ENCODE measurements at regions not wholly inside any gene's neighbourhood (a gene's known extent, or its start where the extent isn't known, plus 50 kb on each side); places are given as distances from the start of the nearest gene placed in this dataset.

DNA sequence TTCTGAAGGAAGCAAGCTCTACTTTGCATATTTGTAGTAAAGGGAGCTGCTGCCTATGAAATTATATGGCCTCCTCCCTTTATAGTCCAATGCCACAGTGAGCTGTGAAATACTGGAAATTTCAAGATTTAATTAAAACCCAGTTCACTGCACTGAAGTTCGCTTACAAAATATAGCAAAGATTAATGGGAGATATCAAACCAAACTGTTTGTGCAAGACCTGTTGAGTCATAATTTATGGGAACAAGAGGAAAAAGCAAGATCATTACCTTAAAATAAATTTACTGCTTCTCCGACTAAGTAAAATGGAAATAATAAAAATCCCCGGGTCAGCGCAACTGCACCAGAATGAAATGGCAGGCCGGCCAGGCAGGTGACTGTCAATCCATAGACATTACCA, 215.5 kb upstream of the RAB6C start:
- no peaks in the 10 kb centered on the region for H4K20me1 ChIP-seq (ENCODE audit: low read depth)
- Mint-ChIP-seq H3K9me3 (no peaks in the 10 kb centered on the region), H3K27ac (no peak overlapping the region), H3K4me3 (no peak overlapping the region), H3K4me1 (peaks cover 30% of the 10 kb centered on the region), H3K27me3 (ENCODE audit: insufficient read depth, low read depth) (peaks cover 2% of the 10 kb centered on the region), H3K36me3 (no peaks in the 10 kb centered on the region)
- peaks cover 8% of the 10 kb centered on the region for H3K4me1 ChIP-seq
- H3K36me3 ChIP-seq = no peaks in the 10 kb centered on the region
- H3K4me3 ChIP-seq = no peak overlapping the region
- no peaks in the 10 kb centered on the region for H3K27me3 ChIP-seq
- no peaks in the 10 kb centered on the region for H3K79me2 ChIP-seq (ENCODE audit: low read depth)
- no peak for DNase-seq (ENCODE audit: low spot score)
- no peaks in the 10 kb centered on the region for H3K9me3 ChIP-seq (ENCODE audit: low read depth)
- no peaks in the 10 kb centered on the region for H3F3A ChIP-seq (ENCODE audit: low read depth)
- TF ChIP-seq EZH2 (IDR thresholded peaks at IDR 0.05) = no peak
- TF ChIP-seq, protein P1, sequence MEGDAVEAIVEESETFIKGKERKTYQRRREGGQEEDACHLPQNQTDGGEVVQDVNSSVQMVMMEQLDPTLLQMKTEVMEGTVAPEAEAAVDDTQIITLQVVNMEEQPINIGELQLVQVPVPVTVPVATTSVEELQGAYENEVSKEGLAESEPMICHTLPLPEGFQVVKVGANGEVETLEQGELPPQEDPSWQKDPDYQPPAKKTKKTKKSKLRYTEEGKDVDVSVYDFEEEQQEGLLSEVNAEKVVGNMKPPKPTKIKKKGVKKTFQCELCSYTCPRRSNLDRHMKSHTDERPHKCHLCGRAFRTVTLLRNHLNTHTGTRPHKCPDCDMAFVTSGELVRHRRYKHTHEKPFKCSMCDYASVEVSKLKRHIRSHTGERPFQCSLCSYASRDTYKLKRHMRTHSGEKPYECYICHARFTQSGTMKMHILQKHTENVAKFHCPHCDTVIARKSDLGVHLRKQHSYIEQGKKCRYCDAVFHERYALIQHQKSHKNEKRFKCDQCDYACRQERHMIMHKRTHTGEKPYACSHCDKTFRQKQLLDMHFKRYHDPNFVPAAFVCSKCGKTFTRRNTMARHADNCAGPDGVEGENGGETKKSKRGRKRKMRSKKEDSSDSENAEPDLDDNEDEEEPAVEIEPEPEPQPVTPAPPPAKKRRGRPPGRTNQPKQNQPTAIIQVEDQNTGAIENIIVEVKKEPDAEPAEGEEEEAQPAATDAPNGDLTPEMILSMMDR (IDR thresholded peaks at IDR 0.05) = no peak
- no peak overlapping the region for H3K9ac ChIP-seq
- no peak overlapping the region for H3K4me2 ChIP-seq
- no peak overlapping the region for H3K27ac ChIP-seq
- no peak overlapping the region for H2AFZ ChIP-seq (replicated peaks)

GRCh38 chr2:129764376-129765325, 214.8 kb upstream of the RAB6C start:
- H3K27me3 Mint-ChIP-seq (ENCODE audit: insufficient read depth, low read depth) = peaks cover 2% of the 10 kb centered on the region
- peak overlapping the region; percentile 24 for H3K4me3 Mint-ChIP-seq
- H3K27me3 ChIP-seq = no peaks in the 10 kb centered on the region
- no peaks in the 10 kb centered on the region for H3F3A ChIP-seq (ENCODE audit: low read depth)
- no peak for TF ChIP-seq EZH2phosphoT487 (IDR thresholded peaks at IDR 0.05)
- TF ChIP-seq EZH2 (IDR thresholded peaks at IDR 0.05) = no peak
- TF ChIP-seq, protein P1 (IDR thresholded peaks at IDR 0.05) = no peak
- H3K27ac Mint-ChIP-seq = no peak overlapping the region
- H3K9me3 ChIP-seq (ENCODE audit: low read depth) = no peaks in the 10 kb centered on the region
- no peaks in the 10 kb centered on the region for H3K36me3 ChIP-seq
- H3K4me1 ChIP-seq = peaks cover 8% of the 10 kb centered on the region
- no peak overlapping the region for H3K27ac ChIP-seq
- H3K9ac ChIP-seq = no peak overlapping the region
- H4K20me1 ChIP-seq (ENCODE audit: low read depth) = no peaks in the 10 kb centered on the region
- H3K36me3 Mint-ChIP-seq = no peaks in the 10 kb centered on the region
- peaks cover 33% of the 10 kb centered on the region for H3K4me1 Mint-ChIP-seq
- H3K4me3 ChIP-seq = no peak overlapping the region
- no peak overlapping the region for H3K4me2 ChIP-seq
- no peak for DNase-seq (ENCODE audit: low spot score)
- H3K79me2 ChIP-seq (ENCODE audit: low read depth) = no peaks in the 10 kb centered on the region
- H2AFZ ChIP-seq (replicated peaks) = no peak overlapping the region
- no peaks in the 10 kb centered on the region for H3K9me3 Mint-ChIP-seq

DNA sequence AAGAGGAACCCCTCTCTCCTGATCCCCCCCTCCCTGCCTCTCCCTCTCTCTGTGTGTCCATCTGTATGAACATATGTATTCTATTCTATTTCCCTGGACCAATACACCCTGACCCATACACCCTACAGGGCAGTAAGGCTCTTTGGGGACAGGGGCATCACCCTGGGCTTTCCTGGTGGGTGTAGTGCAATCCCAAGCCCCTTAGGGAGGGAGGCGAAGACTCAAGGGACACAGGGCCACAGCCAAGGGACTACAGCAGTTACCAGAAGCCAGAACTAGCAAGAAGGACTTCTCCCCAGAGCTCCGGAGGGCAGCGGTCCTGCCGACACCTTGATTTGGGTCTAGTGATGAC, 214.2 kb upstream of the RAB6C start:
- peaks cover 8% of the 10 kb centered on the region for H3K4me1 ChIP-seq
- H3F3A ChIP-seq (ENCODE audit: low read depth) = no peaks in the 10 kb centered on the region
- Mint-ChIP-seq H3K4me3 (no peak overlapping the region), H3K4me1 (peaks cover 33% of the 10 kb centered on the region), H3K9me3 (no peaks in the 10 kb centered on the region), H3K27ac (no peak overlapping the region), H3K36me3 (no peaks in the 10 kb centered on the region), H3K27me3 (ENCODE audit: insufficient read depth, low read depth) (peaks cover 2% of the 10 kb centered on the region)
- no peak overlapping the region for H3K27ac ChIP-seq
- no peaks in the 10 kb centered on the region for H3K27me3 ChIP-seq
- H2AFZ ChIP-seq (replicated peaks) = peak overlapping the region; percentile 57
- TF ChIP-seq EZH2 (IDR thresholded peaks at IDR 0.05) (no peak), EZH2phosphoT487 (IDR thresholded peaks at IDR 0.05) (no peak)
- no peaks in the 10 kb centered on the region for H4K20me1 ChIP-seq (ENCODE audit: low read depth)
- H3K79me2 ChIP-seq (ENCODE audit: low read depth) = no peaks in the 10 kb centered on the region
- no peaks in the 10 kb centered on the region for H3K9me3 ChIP-seq (ENCODE audit: low read depth)
- H3K9ac ChIP-seq = no peak overlapping the region
- no peaks in the 10 kb centered on the region for H3K36me3 ChIP-seq
- DNase-seq (ENCODE audit: low spot score) = no peak
- H3K4me2 ChIP-seq = no peak overlapping the region
- no peak overlapping the region for H3K4me3 ChIP-seq

Data from neural progenitor cell (in vitro differentiated cells).